DMS79 treated with DMSO at 0.1 percent for 48 hours (cell line): ENCODE measurements at regions not wholly inside any gene's neighbourhood (a gene's known extent, or its start where the extent isn't known, plus 50 kb on each side); places are given as distances from the start of the nearest gene placed in this dataset.

Experiments
- DNase-seq: peaks from one replicate; lab custom pipeline; 2025; lab: John Stamatoyannopoulos, UW

DNA sequence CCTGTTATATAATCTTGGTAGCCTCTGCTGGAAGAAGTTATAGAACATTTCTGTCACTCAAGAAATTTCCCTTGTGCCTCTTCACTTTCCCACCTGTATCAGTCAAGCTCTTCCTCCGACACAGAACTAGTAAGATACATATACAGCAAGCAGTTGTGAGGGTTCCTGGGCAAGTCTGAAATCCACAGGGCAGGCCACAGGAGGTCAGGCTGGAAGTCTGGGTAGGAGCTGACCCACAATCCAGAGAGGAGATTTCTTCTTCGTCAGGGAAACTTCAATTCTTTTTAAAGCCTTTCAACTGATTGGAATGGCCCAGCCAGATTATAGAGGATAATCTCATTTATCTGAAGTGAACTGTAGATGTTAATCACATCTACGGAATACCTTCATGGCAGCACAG lies 96.4 kb upstream of the FMN2 start:
- no peak for DNase-seq

- DNase-seq: no peak
These were observed 94.5 kb upstream of the FMN2 start for GRCh38 chr1:239997160-239997514.

- no peak for DNase-seq
These were observed 94.0 kb upstream of the FMN2 start for GRCh38 chr1:239997515-239998311.

- DNase-seq: no peak
These were observed 93.4 kb upstream of the FMN2 start for GRCh38 chr1:239998312-239998649.

- no peak for DNase-seq
These were observed 92.5 kb upstream of the FMN2 start for GRCh38 chr1:239999170-239999569.

DNA sequence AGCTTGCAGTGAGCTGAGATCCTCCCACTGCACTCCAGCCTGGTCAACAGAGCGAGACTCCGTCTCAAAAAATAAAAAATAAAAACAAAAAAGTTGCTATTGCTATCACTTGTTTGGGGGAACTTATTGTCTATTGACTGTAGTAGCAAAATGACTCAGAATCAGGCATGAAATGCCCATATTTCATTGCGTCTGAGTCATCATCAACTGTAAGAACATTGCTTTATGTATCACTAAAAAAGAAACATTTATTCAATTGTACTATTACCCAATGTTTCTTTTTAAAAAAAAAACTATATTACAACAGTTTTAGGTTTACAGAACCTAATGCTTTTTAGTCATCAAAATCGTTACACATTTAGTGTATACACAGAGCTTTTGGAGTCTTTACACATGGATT lies 91.0 kb upstream of the FMN2 start:
- DNase-seq: no peak

GRCh38 chr1:240001177-240001740 lies 90.4 kb upstream of the FMN2 start:
- DNase-seq: no peak

GRCh38 chr1:240004086-240004749 lies 87.5 kb upstream of the FMN2 start:
- DNase-seq: no peak

GRCh38 chr1:240005997-240006650 lies 85.6 kb upstream of the FMN2 start:
- no peak for DNase-seq

DNA sequence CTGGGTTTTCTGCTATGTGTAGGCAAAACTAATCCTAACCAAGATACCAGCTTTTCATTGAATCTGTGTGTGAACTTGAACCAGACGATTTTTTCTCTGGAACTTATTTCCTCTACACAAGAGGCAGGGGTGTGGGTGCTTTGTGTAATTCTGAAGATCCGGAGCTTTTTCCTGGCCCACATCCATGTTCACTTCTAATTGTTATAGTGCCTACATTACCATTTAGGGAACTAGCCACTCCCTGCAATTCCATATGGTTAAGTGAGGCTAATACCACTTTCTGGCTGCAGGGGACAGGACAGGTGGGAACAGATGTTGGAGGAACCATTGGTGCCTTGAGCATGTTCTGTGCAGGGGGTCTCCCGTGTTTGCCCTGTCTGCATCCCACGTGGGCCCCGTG lies 83.4 kb upstream of the FMN2 start:
- no peak for DNase-seq

- DNase-seq: no peak
These were observed 77.6 kb upstream of the FMN2 start for GRCh38 chr1:240014051-240014450.

DNA sequence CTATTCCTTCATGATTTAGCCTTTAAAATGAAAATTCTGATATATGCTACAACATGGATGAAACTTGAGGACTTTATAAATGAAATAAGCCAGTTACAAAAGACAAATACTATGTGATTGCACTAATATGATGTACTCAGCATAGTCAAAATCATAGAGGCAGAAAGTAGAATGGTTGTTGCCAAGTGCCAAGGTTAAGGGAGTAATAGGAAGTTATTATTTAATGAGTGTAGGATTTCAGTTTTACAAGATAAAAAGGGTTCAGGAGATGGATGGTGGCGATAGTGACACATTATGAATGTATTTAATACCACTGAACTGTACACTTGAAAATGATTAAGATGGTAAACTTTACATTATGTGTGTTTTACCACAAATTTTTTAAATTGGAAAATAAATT lies 73.1 kb upstream of the FMN2 start:
- DNase-seq: no peak

DNA sequence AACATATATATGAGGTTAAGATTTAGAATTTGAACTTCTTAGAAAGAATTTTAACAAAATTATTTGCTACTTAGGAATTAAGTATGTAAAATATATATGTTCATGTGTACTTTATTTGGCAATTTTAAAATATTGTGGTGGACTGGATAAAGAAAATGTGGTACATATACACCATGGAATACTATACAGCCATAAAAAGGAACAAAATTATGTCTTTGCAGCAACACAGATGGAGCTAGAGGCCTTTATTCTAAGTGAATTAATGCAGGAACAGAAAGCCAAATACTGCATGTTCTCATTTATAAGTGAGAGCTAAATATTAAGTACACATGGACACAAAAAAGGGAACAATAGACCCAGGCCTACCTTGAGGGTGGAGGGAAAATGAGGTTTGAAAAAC lies 72.2 kb upstream of the FMN2 start:
- DNase-seq: no peak

DNA sequence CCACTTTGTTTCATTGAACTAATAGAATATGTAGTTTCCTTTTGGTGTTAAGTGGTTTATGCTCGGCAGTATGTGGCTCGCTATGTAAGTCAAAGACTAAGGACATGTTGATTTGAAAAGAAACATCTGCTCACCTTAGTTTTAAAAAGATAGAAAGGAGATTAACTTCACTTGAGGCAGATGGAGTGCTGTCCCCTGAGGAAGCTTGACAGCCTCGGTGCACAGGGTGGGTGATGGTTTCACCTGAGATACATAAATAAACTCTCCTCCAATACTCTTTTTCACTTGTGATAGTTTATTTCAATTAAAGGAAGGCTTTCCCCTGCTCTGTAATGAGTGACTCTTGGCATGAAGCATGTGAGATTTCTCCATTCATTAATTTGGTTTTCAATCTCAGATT lies 70.8 kb upstream of the FMN2 start:
- DNase-seq: no peak

GRCh38 chr1:240021709-240022108 lies 70.0 kb upstream of the FMN2 start:
- no peak for DNase-seq

DNA sequence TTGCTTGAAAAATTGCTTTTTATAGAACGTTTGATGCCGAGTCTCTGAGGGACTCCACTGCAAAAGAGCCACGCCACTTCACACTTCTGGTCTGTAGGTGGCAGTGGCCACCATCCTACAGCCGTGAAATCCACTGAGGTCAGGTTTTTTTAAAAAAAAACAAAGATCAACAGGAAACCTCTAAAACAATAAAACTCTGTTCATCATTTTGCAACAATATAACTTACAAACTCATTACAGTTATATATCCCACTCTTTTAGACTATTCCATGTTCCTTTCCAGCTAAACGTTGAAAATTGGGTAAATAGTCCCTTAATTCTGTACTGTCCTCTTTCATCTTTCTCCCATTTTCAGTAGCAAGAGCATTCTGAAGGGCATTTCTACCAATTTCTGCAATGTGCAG lies 64.6 kb upstream of the FMN2 start:
- DNase-seq: peak; percentile 9

GRCh38 chr1:240029418-240029817 lies 62.3 kb upstream of the FMN2 start:
- no peak for DNase-seq

- no peak for DNase-seq
These were observed 61.4 kb upstream of the FMN2 start for GRCh38 chr1:240030236-240030635.

DNA sequence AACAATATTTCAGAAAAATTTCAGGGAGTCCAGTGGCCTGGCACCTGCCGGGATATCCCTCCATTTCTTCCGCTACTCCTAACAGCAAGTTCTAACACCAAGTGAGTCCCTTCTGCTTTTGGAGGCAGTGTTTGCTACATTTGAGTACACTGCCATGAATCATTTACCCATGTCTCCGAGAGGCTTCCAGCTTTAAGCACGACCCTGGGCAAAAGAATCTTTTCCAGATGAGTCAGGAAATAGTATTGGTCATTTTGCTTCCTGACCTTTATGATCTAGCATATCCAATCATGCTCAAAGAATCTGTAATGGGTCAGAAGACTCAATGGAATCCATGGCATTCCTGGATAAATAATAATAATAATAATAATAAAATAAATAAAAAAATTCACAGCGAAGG lies 60.7 kb upstream of the FMN2 start:
- no peak for DNase-seq

DNA sequence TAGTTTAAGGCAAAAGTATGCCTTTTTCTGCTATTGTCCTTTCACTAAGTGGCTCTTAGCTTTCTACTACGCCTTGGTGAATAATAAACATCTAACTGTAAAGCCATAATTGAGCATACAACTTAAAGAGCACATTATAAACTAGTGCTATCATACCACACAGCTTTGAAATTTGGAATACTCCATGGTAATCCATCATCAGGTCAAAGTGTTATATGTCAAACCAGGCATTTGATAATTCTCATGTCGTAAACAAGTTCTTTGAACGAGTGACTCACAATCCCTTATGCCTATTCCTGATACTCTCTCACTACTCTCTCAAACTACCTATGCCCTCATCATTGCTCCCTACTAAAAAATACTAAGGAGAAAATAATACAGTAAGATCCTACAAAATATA lies 60.3 kb upstream of the FMN2 start:
- DNase-seq: no peak

GRCh38 chr1:240033406-240033805 lies 58.3 kb upstream of the FMN2 start:
- DNase-seq: no peak

DNA sequence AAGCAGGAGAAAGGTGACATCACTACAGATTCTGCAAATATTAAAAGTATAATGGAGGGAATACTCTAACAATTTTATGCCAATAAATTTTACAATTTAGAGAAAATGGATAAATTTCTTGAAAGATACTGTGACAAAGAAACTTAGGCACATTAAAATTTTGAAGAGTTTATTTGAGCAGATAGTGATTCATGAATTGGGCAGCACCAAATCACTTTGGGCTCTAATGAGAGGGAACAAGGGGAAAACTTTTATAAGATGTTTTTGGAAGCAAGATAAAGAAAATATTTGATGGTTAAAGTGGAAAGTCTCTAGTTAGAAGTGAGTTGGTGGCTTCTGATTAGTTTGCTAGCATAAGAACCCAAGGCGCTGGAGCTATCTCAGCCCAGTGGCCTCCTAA lies 55.2 kb upstream of the FMN2 start:
- no peak for DNase-seq
